ENCODE measurements at regions not wholly inside any gene's neighbourhood (a gene's known extent, or its start where the extent isn't known, plus 50 kb on each side); places are given as distances from the start of the nearest gene placed in this dataset.
"Not testable (repeated sequence)": the region's sequence is repeated elsewhere in the genome, so short reads cannot be mapped to it uniquely, and the experiment has no call there.

GRCh38 chr4:174387721-174388120, 104.0 kb downstream of the CEP44 start:
- FAIRE-seq, result no peak
- Histone ChIP-seq H3K4me3 (ENCODE audit: low read depth, low read length) (no peak overlapping the region), H3K36me3 (ENCODE audit: control insufficient read depth, insufficient read depth, low read length) (no peaks in the 10 kb centered on the region), H3K27me3 (ENCODE audit: control insufficient read depth, insufficient read depth, low read length) (no peaks in the 10 kb centered on the region)
- no peak for DNase-seq (ENCODE audit: low read depth)
- no peak for TF ChIP-seq CTCF (IDR thresholded peaks at IDR 0.05; ENCODE audit: insufficient read depth, low read length, severe bottlenecking)

- FAIRE-seq, result no peak
- H3K36me3 ChIP-seq (ENCODE audit: control insufficient read depth, insufficient read depth, low read length), result no peaks in the 10 kb centered on the region
- DNase-seq (ENCODE audit: low read depth), result no peak
- no peak for TF ChIP-seq CTCF (IDR thresholded peaks at IDR 0.05; ENCODE audit: insufficient read depth, low read length, severe bottlenecking)
- H3K4me3 ChIP-seq (ENCODE audit: low read depth, low read length), result no peak overlapping the region
- no peaks in the 10 kb centered on the region for H3K27me3 ChIP-seq (ENCODE audit: control insufficient read depth, insufficient read depth, low read length)
Observed at GRCh38 chr4:174387143-174387542, 103.4 kb downstream of the CEP44 start.

- DNase-seq (ENCODE audit: low read depth), result no peak
- Histone ChIP-seq H3K27me3 (ENCODE audit: control insufficient read depth, insufficient read depth, low read length) (no peaks in the 10 kb centered on the region), H3K36me3 (ENCODE audit: control insufficient read depth, insufficient read depth, low read length) (no peaks in the 10 kb centered on the region), H3K4me3 (ENCODE audit: low read depth, low read length) (no peak overlapping the region)
- FAIRE-seq, result no peak
- TF ChIP-seq CTCF (IDR thresholded peaks at IDR 0.05; ENCODE audit: insufficient read depth, low read length, severe bottlenecking), result no peak
Observed at GRCh38 chr4:174383783-174384182, 100.1 kb downstream of the CEP44 start.

GRCh38 chr4:174382938-174383605, 99.4 kb downstream of the CEP44 start:
- not testable (repeated sequence) for FAIRE-seq; H3K27me3 ChIP-seq (ENCODE audit: control insufficient read depth, insufficient read depth, low read length); DNase-seq (ENCODE audit: low read depth); H3K36me3 ChIP-seq (ENCODE audit: control insufficient read depth, insufficient read depth, low read length); H3K4me3 ChIP-seq (ENCODE audit: low read depth, low read length)

Data from bronchial epithelial cell (primary cell).